Parathyroid adenoma (tissue), 2 donors: ENCODE measurements at regions not wholly inside any gene's neighbourhood (a gene's known extent, or its start where the extent isn't known, plus 50 kb on each side); places are given as distances from the start of the nearest gene placed in this dataset.

ENCODE experiments used
- H2AFZ ChIP-seq: fragments of 300-600 bp; sonication (generic); one replicate; pipeline ENCODE4 v1.7.0; 2017; ENCODE audit warnings: antibody characterized with exemption, mild to moderate bottlenecking
- H3K27ac ChIP-seq: fragments of 300-600 bp; sonication (generic); one replicate; pipeline ENCODE4 v1.7.0; 2017
- H3K27me3 ChIP-seq: fragments of 300-600 bp; sonication (generic); one replicate; pipeline ENCODE4 v1.7.0; 2017; ENCODE audit warnings: low read length; ENCODE audit not compliant: control insufficient read depth, insufficient read depth
- H3K36me3 ChIP-seq: fragments of 300-600 bp; sonication (generic); one replicate; pipeline ENCODE4 v1.7.0; 2017; ENCODE audit warnings: low read length; ENCODE audit not compliant: control insufficient read depth, insufficient read depth
- H3K4me1 ChIP-seq: fragments of 300-600 bp; sonication (generic); one replicate; pipeline ENCODE4 v1.7.0; 2017; ENCODE audit warnings: control low read depth
- H3K4me2 ChIP-seq: fragments of 300-600 bp; sonication (generic); one replicate; pipeline ENCODE4 v1.7.0; 2017; ENCODE audit warnings: low read length
- H3K4me3 ChIP-seq: fragments of 300-600 bp; sonication (generic); one replicate; pipeline ENCODE4 v1.7.0; 2017; ENCODE audit warnings: low read depth, low read length
- H3K79me2 ChIP-seq: fragments of 300-600 bp; sonication (generic); one replicate; pipeline ENCODE4 v1.7.0; 2017; ENCODE audit warnings: control low read depth
- H3K9ac ChIP-seq: fragments of 300-600 bp; sonication (generic); one replicate; pipeline ENCODE4 v1.7.0; 2017; ENCODE audit warnings: mild to moderate bottlenecking
- H3K9me3 ChIP-seq: fragments of 300-600 bp; sonication (generic); one replicate; pipeline ENCODE4 v1.7.0; 2017; ENCODE audit warnings: low read length; ENCODE audit not compliant: control insufficient read depth
- CTCF ChIP-seq: fragments of 300-600 bp; sonication (generic); IDR thresholded peaks from one replicate; pipeline ENCODE4 v1.7.0; 2017; ENCODE audit warnings: antibody characterized with exemption, mild to moderate bottlenecking
- donor health status: primary hyperparathyroidism.

GRCh38 chr21:39016740-39017315, 166.4 kb downstream of the PSMG1 start:
- Histone ChIP-seq H3K27ac (peak overlapping the region; percentile 55), H3K4me3 (no peak overlapping the region), H3K79me2 (no peaks in the 10 kb centered on the region), H3K27me3 (no peaks in the 10 kb centered on the region), H3K4me2 (no peak overlapping the region), H3K9ac (no peak overlapping the region), H3K9me3 (no peaks in the 10 kb centered on the region), H2AFZ (no peak overlapping the region), H3K36me3 (no peaks in the 10 kb centered on the region), H3K4me1 (peaks cover 11% of the 10 kb centered on the region)
- no peak for TF ChIP-seq CTCF

- H3K36me3 ChIP-seq, result no peaks in the 10 kb centered on the region
- no peak overlapping the region for H3K9ac ChIP-seq
- peaks cover 11% of the 10 kb centered on the region for H3K4me1 ChIP-seq
- H2AFZ ChIP-seq, result no peak overlapping the region
- H3K27me3 ChIP-seq, result no peaks in the 10 kb centered on the region
- no peak overlapping the region for H3K4me3 ChIP-seq
- no peaks in the 10 kb centered on the region for H3K79me2 ChIP-seq
- no peaks in the 10 kb centered on the region for H3K9me3 ChIP-seq
- H3K27ac ChIP-seq, result no peak overlapping the region
- no peak for TF ChIP-seq CTCF
- H3K4me2 ChIP-seq, result no peak overlapping the region
These were observed 168.5 kb downstream of the PSMG1 start for GRCh38 chr21:39014747-39015146.

- TF ChIP-seq CTCF, result no peak
- H2AFZ ChIP-seq, result no peak overlapping the region
- H3K4me3 ChIP-seq, result no peak overlapping the region
- H3K36me3 ChIP-seq, result no peaks in the 10 kb centered on the region
- no peak overlapping the region for H3K4me2 ChIP-seq
- no peaks in the 10 kb centered on the region for H3K79me2 ChIP-seq
- no peaks in the 10 kb centered on the region for H3K27me3 ChIP-seq
- peaks cover 9% of the 10 kb centered on the region for H3K4me1 ChIP-seq
- H3K9ac ChIP-seq, result no peak overlapping the region
- H3K27ac ChIP-seq, result no peak overlapping the region
- H3K9me3 ChIP-seq, result no peaks in the 10 kb centered on the region
These were observed 170.7 kb downstream of the PSMG1 start for GRCh38 chr21:39012326-39013230.

- peaks cover 5% of the 10 kb centered on the region for H3K4me1 ChIP-seq
- no peaks in the 10 kb centered on the region for H3K27me3 ChIP-seq
- H3K4me2 ChIP-seq, result no peak overlapping the region
- no peaks in the 10 kb centered on the region for H3K9me3 ChIP-seq
- H3K36me3 ChIP-seq, result no peaks in the 10 kb centered on the region
- no peak overlapping the region for H2AFZ ChIP-seq
- H3K9ac ChIP-seq, result no peak overlapping the region
- no peak for TF ChIP-seq CTCF
- no peak overlapping the region for H3K27ac ChIP-seq
- no peak overlapping the region for H3K4me3 ChIP-seq
- no peaks in the 10 kb centered on the region for H3K79me2 ChIP-seq
These were observed 171.3 kb downstream of the PSMG1 start for GRCh38 chr21:39011911-39012310.
